ENCODE measurements at regions not wholly inside any gene's neighbourhood (a gene's known extent, or its start where the extent isn't known, plus 50 kb on each side); places are given as distances from the start of the nearest gene placed in this dataset.

GRCh38 chr2:185144159-185144919 lies 546.0 kb downstream of the ZNF804A start:
- ATAC-seq (ENCODE audit: insufficient number of reproducible peaks, low FRiP score, low read depth) (no peak), DNase-seq (ENCODE audit: low spot score) (no peak)
- H3K27ac ChIP-seq: no peak overlapping the region
- no peaks in the 10 kb centered on the region for H3K9me3 ChIP-seq
- TF ChIP-seq CTCF (IDR thresholded peaks at IDR 0.05): no peak
- H3K4me1 ChIP-seq (ENCODE audit: control insufficient read depth in 1 of 2, low read depth in 2 of 2): no peaks in the 10 kb centered on the region
- H3K27me3 ChIP-seq (replicated peaks; ENCODE audit: insufficient read depth): no peaks in the 10 kb centered on the region
- no peak overlapping the region for H3K4me3 ChIP-seq
- H3K36me3 ChIP-seq: no peaks in the 10 kb centered on the region

- Histone ChIP-seq H3K27ac (no peak overlapping the region), H3K36me3 (no peaks in the 10 kb centered on the region), H3K4me3 (no peak overlapping the region), H3K27me3 (replicated peaks; ENCODE audit: insufficient read depth) (no peaks in the 10 kb centered on the region), H3K9me3 (no peaks in the 10 kb centered on the region), H3K4me1 (ENCODE audit: control insufficient read depth in 1 of 2, low read depth in 2 of 2) (no peaks in the 10 kb centered on the region)
- no peak for ATAC-seq (ENCODE audit: insufficient number of reproducible peaks, low FRiP score, low read depth)
- DNase-seq (ENCODE audit: low spot score): no peak
- no peak for TF ChIP-seq CTCF (IDR thresholded peaks at IDR 0.05)
These were observed 547.2 kb downstream of the ZNF804A start for GRCh38 chr2:185145316-185146121.

GRCh38 chr2:185147361-185147760 lies 549.0 kb downstream of the ZNF804A start:
- TF ChIP-seq CTCF (IDR thresholded peaks at IDR 0.05): no peak
- DNase-seq (ENCODE audit: low spot score): no peak
- H3K4me3 ChIP-seq: no peak overlapping the region
- no peaks in the 10 kb centered on the region for H3K27me3 ChIP-seq (replicated peaks; ENCODE audit: insufficient read depth)
- no peaks in the 10 kb centered on the region for H3K4me1 ChIP-seq (ENCODE audit: control insufficient read depth in 1 of 2, low read depth in 2 of 2)
- H3K36me3 ChIP-seq: no peaks in the 10 kb centered on the region
- H3K27ac ChIP-seq: no peak overlapping the region
- ATAC-seq (ENCODE audit: insufficient number of reproducible peaks, low FRiP score, low read depth): no peak
- no peaks in the 10 kb centered on the region for H3K9me3 ChIP-seq

GRCh38 chr2:185152186-185152585 lies 553.9 kb downstream of the ZNF804A start:
- Histone ChIP-seq H3K4me1 (ENCODE audit: control insufficient read depth in 1 of 2, low read depth in 2 of 2) (no peaks in the 10 kb centered on the region), H3K27me3 (replicated peaks; ENCODE audit: insufficient read depth) (no peaks in the 10 kb centered on the region), H3K27ac (no peak overlapping the region), H3K36me3 (no peaks in the 10 kb centered on the region), H3K4me3 (no peak overlapping the region), H3K9me3 (no peaks in the 10 kb centered on the region)
- ATAC-seq (ENCODE audit: insufficient number of reproducible peaks, low FRiP score, low read depth) (no peak), DNase-seq (ENCODE audit: low spot score) (no peak)
- TF ChIP-seq CTCF (IDR thresholded peaks at IDR 0.05): no peak

GRCh38 chr2:185161701-185162100 lies 563.4 kb downstream of the ZNF804A start:
- H3K9me3 ChIP-seq: no peaks in the 10 kb centered on the region
- H3K4me3 ChIP-seq: no peak overlapping the region
- no peaks in the 10 kb centered on the region for H3K36me3 ChIP-seq
- H3K27me3 ChIP-seq (replicated peaks; ENCODE audit: insufficient read depth): no peaks in the 10 kb centered on the region
- H3K27ac ChIP-seq: no peak overlapping the region
- no peak for DNase-seq (ENCODE audit: low spot score)
- no peak for TF ChIP-seq CTCF (IDR thresholded peaks at IDR 0.05)
- H3K4me1 ChIP-seq (ENCODE audit: control insufficient read depth in 1 of 2, low read depth in 2 of 2): no peaks in the 10 kb centered on the region
- ATAC-seq (ENCODE audit: insufficient number of reproducible peaks, low FRiP score, low read depth): no peak
